HG02981 (cell line): ENCODE measurements at regions not wholly inside any gene's neighbourhood (a gene's known extent, or its start where the extent isn't known, plus 50 kb on each side); places are given as distances from the start of the nearest gene placed in this dataset.

Source experiments
- ATAC-seq: cut with Tn5 transposase; IDR thresholded peaks from one replicate; pipeline ENCODE4 v1.9.1; 2021; ENCODE audit warnings: mild to moderate bottlenecking, moderate library complexity; ENCODE audit not compliant: unreplicated experiment

DNA sequence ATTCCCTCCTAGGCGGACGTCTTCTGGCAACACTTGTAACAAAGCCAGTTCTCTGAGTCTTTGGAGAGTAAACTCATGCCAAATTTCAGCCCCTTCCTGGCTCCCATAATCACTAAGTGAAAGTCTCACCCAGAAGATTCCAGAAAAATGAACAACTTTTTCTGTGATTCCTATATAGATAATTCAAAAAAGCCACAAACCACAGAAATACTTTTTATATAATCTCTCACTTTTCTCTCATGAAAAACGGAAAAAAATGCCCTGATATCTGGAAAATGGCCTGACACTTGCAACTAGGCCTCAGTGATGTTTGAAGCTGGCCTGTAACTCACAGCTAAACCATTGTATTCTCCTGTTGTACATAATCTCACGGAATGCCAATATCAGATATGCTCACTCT is 296.2 kb downstream of the HTR7 start:
- ATAC-seq: no peak

DNA sequence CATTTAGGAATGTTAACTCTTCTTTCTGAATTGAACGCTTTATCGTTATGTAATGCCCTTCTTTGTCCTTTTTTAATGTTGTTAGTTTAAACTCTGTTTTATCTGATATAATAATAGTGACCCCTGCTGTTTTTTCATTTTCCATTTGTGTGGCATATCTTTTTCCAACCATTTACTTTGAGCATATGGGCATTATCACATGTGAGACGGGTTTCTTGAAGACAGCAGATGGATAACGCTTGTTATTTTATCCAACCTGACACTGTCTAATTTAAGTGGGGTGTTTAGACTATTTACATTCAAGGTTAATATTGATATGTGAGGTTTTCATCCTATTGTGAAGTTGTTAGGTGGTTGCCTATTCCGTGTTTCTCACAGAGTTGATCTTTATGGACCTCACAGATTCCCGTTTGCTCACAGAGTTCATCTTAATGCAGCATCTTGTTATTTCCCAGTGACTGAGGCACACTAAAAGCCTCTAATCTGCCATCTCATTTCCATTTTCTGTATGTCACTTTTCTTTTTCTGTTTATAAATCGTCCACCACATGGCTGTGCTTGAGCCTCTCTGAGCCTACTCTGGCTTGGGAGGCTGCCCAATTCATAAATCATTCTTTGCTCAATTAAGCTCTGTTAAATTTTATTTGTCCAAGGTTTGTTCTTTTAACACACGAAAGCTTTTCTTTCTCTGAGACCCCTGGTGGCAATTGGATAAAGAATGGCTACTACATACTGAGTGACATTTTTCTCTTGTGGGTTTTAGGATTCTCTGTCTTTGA is 286.2 kb downstream of the HTR7 start:
- no peak for ATAC-seq

DNA sequence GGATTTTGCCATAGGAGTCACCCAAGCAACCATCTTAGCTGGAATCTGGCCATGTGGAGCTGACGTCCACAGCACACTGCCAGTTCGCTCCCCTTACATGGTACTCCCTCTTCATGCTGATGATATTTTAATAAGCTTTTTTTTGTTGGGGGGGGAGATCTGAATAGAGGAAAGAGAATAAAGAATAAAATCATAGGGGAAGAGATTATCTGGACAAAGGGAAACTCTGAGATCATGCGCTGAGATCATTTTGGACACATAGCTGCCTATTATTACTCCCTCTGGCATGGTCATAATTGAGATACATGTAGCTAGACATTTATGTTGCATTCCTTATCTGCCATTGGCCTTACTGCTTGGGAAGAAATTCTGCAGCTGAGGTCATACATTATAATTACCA is 282.7 kb downstream of the HTR7 start:
- no peak for ATAC-seq

DNA sequence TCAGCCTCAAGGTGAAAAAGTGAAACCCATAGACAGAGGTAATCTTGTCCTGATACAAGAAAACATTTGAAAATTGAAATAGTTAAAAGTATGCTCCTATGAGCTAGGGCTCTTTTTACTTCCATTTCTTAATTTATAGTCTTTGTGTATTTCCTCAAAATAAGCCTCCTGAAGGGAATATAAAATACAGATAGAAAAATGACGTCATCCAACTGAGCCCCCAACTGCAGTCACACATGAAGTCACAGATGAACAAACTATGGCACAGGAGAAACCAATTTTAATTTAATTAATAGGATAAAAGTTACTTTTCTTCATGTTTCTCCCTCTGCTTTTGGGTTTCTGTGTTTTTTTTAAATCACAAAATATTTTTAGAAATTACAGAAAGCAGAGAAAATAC is 280.3 kb downstream of the HTR7 start:
- no peak for ATAC-seq

DNA sequence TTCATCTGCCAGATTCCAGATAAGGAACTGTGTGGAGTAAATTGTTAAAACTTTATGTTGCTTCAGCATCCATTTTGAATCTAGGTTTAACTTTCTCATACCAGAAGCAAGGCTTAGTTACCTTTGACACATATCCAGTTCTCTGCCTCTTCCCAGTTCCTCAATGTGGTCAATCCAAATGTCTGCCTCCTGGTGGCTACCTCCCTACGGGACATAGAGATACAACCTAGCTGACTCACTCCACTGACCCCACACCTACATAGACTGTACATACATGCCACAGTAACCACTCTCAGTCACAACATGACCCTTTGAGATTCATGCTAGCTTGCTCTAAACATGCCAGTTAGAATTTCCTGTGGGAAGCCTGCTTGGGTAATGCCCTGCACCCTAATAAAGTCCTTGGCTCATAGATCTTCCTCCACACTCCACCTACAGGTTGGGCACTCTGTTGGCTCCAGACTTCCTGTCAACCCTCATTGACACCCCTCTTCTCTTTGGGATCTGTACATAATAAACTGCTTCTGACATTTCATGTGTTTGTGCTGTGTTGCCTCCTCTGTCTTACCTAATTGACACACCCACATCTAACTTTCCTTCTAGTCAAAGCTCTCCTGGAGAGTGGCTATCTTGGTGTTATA is 278.1 kb downstream of the HTR7 start:
- no peak for ATAC-seq

DNA sequence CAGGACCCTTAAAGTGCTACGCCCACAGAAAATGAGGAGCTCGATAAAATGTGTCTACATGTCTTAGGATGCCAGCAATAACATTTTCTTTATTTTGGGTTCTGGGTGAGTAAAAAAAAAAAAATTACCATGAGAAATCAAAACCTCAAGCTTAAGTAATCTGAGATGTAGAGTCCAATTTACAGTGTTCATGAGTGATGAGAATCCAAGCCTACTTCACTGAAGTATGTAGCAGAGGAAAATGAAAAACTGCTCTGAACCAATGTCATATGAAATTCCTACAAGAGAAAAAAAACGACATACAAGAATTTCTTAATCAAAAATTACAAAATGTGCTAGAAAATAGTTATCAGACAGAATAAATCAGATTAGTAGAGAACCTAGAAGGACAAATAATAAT is 274.4 kb downstream of the HTR7 start:
- ATAC-seq: no peak

DNA sequence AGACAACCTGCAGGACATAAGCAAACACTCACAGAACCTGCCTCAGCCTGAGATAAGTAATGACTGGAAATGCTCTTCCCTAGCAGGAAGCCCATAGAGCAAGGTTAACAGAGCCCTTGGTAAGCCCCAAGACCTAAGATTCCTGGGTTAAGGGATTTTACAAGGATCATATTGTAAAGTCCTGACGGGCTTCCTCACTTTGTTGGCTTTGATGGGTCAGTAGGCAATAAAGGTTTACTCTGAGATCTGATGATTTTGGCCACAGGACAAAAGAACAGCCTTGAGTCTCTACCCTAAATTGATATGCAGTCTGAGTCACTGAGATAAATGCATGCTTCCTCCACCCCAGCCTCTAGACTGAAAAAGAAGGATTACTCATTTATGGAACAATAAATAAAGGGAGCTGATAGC is 270.8 kb downstream of the HTR7 start:
- no peak for ATAC-seq

DNA sequence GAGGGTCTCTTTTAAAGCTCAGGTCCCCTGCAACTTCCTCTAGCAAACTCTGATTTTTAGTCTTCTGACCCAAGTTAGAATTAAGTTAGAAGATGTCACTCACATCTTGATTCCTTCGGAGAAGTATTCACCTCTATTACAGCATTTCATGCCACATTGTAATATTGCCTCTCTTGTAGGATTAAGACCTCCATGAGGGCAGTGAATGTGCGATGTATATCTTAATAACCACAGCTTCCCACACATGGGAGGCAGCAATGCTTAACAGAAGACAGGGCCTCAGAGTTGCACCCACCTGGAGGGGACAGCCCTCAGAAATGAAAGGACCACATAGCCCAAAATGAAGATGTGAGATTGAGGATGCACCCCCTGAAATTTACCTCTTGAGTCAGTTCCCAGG is 270.3 kb downstream of the HTR7 start:
- ATAC-seq: no peak

DNA sequence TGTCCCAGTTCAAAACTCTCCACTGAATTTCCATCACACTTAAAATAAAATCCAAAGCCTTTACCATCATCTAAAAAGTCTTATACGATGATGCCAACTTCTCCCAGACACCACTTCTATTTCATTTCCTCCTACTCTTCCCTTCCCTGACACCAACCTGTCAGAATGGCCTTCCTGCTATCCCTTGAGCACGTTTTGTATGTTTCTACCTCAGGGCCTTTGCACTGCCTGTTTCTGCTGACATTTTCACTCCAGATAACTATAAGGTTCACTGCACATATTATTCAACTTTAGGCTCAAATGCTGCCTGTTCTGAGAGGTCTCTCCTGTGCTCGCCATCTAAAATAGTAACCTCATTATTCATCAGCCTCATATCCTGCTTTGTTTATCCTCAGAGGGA is 269.6 kb downstream of the HTR7 start:
- no peak for ATAC-seq

DNA sequence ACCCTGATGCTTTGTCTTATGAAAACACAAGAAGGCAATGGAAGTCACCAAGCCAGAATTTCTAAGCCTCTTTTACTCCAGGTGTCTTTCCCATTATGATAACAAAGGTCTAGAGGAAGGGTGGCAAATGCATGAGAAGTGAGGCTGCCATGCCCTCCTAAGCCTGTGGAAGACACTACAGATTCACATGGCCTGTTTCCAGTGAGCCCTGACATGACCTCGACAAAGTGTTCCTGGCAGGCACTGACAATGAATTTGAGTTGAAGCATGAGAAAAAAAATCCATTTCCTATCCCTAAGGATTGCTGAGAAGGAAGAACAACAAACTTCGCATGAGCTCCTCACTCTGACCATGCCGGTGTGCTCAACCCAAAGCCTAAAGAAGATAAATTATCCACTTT is 268.0 kb downstream of the HTR7 start:
- no peak for ATAC-seq

DNA sequence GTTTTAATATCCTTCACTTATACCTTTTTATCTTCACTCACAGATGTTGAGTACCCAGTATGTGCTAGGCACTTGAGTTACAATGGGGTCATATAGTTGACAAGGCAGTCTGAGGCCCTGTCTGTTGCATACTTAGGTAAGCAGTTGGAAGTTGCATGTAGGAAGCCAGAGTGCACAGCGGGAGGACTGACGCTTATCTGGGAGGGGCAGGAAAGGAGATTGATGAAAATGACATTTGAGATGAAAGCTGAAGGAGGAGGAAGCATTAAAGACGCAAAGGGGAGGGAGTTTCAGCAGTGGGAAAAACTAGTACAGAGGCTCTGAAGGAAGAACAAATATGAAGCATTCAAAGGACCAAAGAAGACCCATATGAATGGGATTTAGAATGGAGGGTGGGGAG is 266.2 kb downstream of the HTR7 start:
- ATAC-seq: no peak

DNA sequence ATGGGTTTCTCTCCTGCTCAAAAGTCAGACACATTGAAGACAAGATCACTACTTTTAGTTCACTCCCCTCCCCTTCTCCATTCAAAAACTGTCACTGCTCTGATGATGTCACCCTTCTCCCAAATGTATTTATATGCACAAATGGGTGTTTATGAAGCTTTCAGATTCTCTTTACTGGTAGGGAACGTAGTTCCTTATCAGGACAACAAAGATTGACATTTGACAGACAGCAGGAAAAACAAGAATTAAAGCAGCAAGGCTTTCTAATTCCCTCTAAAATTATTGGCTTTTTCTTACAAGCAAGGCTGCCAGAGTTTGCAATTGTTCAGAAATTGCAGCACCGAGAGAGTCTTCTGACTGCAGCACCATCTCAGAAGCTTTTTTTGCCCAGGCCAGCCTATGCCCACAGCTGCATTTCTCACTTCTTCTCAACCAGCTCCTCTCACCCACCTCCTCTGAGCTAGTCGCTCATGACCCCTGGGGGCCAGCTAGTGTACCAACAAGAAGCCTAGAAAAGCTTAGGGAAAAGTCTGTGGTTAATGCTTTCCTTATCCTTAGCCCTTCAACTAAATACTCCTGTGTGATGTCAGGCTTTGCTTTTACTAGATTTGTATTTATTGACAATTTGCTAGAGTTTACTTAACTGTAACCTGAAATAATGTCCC is 265.1 kb downstream of the HTR7 start:
- no peak for ATAC-seq

DNA sequence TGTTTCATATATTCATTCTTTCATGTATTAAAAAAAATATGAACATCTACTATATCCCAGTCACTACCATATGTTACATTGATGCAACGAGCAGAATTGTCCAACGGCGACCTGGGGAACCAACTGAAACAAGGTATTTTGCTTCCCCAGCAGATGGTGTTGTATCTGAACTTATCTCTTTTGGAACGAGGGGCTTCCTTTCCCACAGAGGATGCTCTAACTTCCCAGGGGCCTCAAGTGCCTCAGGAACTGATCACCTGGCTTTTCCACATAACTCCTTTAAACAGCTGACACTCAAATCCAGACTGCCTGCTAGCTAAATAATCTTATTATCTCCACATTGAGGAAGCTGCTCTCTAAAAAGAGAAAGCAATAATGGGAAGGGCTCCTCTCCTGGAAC is 259.3 kb downstream of the HTR7 start:
- no peak for ATAC-seq

DNA sequence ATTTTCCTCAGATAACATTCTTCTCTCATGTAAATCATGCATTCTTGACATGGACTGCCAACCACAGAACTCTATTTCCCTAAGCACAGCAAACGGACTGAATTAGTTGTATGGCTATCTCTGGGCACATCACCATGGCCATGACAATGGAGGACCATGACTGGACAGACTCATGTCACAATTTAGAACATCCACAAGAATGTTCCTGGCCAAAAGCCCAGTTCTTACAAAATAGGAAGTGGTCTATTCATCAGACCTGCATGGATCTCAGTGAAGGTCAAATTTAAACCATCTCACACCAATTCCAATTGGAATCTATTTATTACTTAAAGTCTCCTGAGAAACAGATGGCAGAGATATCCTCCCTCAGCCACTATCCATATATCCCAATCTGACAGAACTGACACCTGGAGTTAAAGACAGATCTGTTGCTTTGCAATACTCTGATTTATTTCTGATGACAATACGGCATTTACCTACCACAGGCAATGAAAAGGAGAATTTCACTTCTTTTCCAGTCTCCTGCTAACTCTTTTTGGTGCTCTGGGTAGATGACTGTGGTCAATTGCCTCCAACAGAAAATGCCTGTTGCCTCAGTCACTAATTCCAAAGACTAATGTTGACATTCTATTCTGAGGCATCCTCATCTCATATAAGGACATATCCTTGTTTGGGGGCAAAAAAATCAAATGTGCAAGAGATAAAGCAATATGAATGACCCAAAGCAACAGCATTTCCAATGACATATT is 254.8 kb downstream of the HTR7 start:
- ATAC-seq: no peak

DNA sequence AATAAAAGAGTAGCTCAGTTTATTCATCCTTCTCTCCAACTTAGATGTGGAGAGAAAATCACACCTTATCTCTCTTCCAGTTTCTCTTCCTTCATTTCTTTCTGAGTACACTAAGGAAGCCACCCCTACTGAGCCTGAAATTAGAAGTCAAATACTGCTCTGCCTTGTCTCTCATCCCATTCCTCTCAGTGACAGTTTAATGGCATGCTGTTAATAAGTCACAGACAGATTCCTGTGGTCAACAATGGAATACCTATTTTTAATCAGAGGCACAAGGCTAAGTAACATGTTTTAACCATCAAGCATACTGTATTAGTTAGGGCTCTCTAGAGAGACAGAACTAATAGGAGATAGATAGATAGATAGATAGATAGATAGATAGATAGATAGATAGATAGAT is 253.2 kb downstream of the HTR7 start:
- ATAC-seq: no peak

DNA sequence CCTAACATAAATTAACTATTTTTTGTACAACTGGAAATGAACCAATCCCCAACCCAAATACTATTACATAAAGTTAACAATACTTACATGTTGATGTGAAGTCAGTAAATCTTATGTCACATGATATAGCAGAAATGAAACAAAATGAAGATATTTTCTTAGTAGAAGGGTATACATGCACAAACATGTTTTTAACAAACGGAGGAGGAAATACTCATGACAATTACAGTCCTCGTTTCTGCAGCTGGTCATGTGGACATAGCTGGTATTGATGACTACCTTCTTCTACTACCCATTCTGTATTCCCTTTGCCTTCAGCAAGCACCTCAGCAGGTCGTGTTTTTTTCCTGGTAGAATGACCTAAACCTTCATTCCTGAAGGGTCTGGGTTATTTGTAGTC is 252.3 kb downstream of the HTR7 start:
- no peak for ATAC-seq

DNA sequence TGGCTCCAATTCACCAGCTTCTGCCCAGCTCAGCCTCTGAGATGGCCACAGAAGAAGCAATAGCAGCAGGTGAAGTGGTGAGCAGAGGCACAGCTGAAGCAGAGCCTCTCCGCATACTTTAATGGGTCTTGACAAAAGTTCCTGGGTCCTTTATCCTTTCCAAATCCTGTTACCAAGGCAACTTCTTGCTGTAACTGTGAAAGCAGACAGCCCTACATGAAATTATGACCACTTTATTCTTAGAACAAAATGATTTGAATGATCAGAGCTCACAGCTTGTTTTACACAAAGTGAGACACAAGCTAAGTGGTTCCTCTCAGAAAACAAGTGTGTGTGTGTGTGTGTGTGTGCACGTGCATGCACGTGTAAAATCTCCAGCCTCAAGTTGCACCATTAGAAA is 245.6 kb downstream of the HTR7 start:
- no peak for ATAC-seq

DNA sequence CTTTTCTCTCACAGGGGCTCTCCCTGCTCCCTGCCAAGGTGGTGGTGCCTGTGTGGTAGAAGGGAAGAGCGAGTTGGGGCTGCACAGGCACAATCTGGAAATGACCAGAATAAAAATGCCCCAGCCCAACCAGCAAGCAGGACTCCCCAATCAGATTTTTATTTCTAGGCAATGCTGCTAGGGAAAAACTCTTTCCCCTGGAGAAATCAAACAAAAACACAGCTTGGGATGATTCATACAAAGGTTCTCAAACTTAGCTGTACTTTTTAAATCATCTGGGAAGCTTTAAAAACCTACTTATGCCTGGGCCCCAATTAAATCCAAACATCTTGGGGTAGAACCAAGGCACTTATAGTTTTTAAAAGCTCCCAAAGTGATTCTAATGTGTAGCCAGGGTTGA is 243.2 kb downstream of the HTR7 start:
- ATAC-seq: no peak

DNA sequence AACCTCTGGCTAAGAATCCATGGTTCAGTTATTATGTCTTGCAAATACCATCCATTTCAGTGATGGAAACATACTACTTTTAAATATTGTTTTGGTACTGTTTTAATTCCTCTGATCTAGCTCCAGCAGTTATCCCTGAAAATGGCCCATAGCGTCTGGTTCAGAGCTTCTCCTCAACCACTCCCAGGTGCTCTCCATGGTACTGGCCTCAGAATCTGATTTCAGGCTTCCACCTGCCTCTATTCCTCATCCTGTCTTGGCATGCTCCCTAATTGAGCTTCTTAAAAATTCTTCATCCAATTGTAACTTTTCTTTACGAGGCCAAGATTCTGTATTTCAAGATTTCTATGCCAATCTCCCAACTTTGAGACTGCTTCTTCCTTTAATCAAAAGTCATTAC is 236.3 kb downstream of the HTR7 start:
- no peak for ATAC-seq

DNA sequence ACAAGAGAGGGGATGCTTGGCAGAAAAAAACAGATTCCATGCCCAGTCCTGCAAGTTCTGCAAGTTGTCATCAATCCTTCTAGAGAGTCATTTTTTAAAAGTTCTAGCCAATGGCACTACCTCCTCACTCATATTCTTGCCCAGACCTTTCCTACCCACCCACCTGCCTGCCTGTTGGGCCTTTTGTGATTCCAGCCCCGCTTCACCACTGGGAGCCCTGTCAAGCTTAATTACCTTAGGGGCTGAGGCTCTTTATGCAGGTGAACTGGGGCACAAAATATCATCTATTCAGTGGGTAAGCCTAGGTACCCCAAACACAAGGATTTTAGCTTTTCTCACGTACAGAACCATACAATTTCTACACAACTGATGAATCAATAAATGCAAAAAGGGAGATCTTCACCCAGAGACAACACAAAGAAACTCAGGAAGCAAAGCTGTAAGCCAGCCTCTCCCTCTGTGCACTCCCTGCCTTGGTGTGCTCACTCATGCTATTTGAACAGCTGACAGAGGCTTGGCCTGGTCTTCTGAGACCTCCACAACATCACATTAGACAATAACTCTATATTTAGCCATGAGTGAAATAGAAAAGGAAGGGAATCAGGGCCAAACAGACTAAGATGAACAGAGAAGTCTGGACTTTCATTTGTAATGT is 222.6 kb downstream of the HTR7 start:
- ATAC-seq: no peak

DNA sequence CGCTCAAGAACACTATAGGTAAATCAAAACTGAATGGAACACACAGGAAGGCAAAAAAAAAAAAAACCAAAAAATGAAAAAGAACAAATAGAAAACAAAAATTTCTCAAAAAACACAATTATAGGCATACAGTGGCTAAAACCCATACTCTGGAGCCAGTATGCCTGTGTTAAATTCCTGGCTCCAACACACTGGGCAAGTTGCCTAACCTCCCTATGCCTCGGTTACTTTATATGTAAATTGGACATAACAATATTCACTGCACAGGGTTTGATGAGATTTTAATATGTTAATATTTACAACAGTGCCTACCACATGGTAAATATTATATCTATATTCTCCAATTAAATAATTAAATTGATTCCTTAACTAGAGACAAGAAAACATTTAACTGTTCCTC is 217.1 kb downstream of the HTR7 start:
- no peak for ATAC-seq
